D341Med (cell line): ENCODE measurements at regions not wholly inside any gene's neighbourhood (a gene's known extent, or its start where the extent isn't known, plus 50 kb on each side); places are given as distances from the start of the nearest gene placed in this dataset.

Source experiments
- DNase-seq: peaks from one replicate; pipeline ENCODE4 v3.0.0; 2012; ENCODE audit warnings: low spot score

DNA sequence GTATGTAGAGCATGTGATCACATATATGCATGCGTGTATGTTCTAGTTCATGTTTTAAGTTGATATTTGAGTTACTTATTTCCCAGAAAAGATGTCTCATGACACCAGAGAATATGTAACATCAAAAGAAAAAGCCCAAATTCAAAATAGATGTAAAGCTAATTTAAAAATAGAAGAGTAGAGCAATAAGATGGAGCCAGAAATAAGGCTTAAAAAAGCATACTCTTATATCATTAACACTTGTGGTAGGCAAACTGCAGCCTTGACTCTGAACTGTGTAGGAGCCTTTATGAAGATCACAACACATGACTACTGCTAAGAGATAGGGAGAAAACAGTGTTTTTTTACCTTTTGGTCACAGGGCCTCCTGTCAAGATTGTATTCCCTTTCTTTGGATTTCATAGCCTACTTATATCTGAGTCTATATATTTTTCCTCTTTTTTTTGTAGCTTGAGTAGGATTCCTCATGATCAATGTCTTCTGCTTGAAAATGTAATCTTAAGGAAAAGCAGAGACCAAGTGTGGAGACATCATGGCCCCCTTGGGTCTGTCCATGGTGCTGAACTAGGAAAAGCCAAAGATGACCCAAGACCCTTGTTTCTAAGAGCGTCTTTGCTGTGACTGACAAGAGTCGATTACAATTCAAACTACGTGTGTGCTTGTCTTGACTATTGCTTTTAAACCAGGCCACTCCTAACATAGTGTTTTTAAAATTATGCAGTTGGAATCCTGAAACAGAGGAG, 390.4 kb downstream of the SHISA9 start:
- no peak for DNase-seq

DNA sequence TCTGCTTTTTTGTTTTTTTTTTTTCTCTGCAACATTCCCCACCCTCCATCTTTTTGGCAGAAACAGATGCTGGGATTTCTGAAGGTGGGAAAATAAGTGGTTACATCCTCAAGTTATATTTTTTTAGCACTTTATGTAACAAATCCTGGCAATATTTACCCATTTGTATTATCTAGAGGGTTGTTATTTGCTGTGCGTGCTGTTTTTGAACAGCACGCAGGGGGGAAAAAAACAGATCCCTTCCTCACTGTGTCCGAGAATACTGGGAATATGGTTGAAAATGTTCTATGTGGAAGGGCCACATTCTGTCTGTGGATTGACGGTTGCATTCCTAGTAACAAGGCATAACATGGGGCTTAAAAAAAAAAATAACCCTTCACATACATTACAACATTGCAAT, 394.8 kb downstream of the SHISA9 start:
- DNase-seq, result no peak

- DNase-seq, result no peak
These were observed 397.3 kb downstream of the SHISA9 start for GRCh38 chr16:13298666-13299065.

- no peak for DNase-seq
These were observed 398.9 kb downstream of the SHISA9 start for GRCh38 chr16:13300066-13300840.

GRCh38 chr16:13305019-13305755, 403.8 kb downstream of the SHISA9 start:
- DNase-seq, result no peak

- no peak for DNase-seq
These were observed 405.0 kb downstream of the SHISA9 start for GRCh38 chr16:13306161-13306995.

DNA sequence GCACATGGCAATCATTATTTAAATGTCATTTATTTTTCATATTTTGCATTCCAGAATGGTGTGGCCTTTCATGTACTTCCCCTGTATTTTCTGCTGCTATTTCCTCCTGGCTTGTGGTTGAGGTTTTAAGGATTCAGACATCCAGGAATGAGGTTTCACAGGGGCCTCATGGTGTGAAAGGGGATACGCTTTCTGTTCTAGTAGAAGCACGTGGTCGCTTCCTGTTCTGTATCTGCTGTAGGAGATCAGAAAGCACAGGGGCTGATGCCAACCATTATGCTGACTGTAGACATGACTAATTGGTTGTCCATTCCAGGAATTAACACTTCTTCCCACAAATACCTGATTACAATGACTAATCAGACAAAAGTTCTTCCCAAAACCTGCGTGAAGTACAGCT, 405.9 kb downstream of the SHISA9 start:
- DNase-seq, result no peak

- no peak for DNase-seq
These were observed 406.5 kb downstream of the SHISA9 start for GRCh38 chr16:13307851-13308250.

- DNase-seq, result no peak
These were observed 410.7 kb downstream of the SHISA9 start for GRCh38 chr16:13312063-13312462.

GRCh38 chr16:13313351-13313750, 412.0 kb downstream of the SHISA9 start:
- no peak for DNase-seq

DNA sequence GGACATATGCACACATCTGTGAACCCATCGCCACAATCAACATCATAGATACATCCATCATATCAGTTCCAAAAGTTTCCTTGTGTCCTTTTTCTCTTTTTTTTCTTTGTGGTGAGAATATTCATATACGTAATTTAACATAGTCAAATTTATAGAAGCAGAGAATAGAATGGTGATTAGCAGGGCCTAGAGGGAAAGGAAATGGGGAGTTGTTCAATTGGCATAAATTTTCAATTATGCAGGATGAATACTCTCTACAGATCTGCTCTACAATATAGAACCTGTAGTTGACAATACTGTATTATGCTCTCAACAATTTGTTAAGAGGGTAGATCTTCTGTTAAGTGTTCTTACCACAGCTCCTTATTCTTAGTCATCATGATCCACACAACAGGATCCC, 413.2 kb downstream of the SHISA9 start:
- no peak for DNase-seq

- DNase-seq, result no peak
These were observed 414.4 kb downstream of the SHISA9 start for GRCh38 chr16:13315642-13316427.

DNA sequence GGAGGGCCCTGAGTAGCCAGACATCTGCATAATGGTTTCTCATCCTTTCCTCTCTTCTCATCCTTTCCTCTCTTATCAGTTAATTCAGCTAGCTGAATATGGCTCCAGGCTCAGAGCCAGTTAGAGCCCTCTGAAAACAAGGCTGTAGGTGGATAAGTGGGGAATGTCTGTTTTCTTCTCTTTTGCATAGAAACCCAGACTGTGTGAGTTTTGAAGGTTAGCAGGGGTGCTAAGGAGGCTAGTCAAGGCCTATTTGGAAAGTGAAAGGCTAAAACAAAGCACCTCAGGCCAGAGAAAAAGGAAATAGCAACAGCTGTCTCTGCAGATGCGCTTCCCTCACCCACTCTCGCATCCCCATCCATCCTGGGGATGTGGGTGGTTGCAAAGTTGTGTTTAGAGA, 420.9 kb downstream of the SHISA9 start:
- DNase-seq, result no peak

- DNase-seq, result no peak
These were observed 423.5 kb downstream of the SHISA9 start for GRCh38 chr16:13324851-13325250.

GRCh38 chr16:13325396-13325795, 424.0 kb downstream of the SHISA9 start:
- no peak for DNase-seq

- no peak for DNase-seq
These were observed 430.5 kb downstream of the SHISA9 start for GRCh38 chr16:13331918-13332317.

- DNase-seq, result peak; percentile 39
These were observed 431.4 kb downstream of the SHISA9 start for GRCh38 chr16:13332713-13333255.

- DNase-seq, result no peak
These were observed 431.9 kb downstream of the SHISA9 start for GRCh38 chr16:13333336-13333735.

DNA sequence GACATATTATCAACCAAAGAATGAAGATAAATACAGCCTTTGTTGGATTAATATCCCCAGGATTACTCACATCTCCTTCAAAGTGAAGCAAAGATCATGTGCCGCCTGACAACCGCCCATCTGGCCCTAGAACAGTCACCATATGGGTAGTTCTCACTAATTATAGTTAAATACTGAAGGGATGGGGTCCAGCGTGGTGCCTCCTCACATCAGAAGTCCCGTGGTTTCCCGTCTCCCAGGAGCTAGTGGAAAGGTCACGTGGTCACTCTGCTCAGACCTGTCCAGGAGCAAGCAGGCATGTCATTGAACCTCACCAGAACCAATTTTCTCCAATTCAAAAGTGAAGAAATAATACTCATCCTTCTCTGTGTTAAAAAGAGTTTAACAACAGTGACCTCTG, 434.5 kb downstream of the SHISA9 start:
- DNase-seq, result peak; percentile 46

- no peak for DNase-seq
These were observed 434.9 kb downstream of the SHISA9 start for GRCh38 chr16:13336335-13336734.
